ENCODE measurements at regions not wholly inside any gene's neighbourhood (a gene's known extent, or its start where the extent isn't known, plus 50 kb on each side); places are given as distances from the start of the nearest gene placed in this dataset.

- no peak for TF ChIP-seq FOXA1 (IDR thresholded peaks at IDR 0.05)
- TF ChIP-seq CTCF (IDR thresholded peaks at IDR 0.05; ENCODE audit: low read depth, low read length, missing input control) = no peak
- no peak for TF ChIP-seq SP1 (IDR thresholded peaks at IDR 0.05)
- TF ChIP-seq REST (IDR thresholded peaks at IDR 0.05) = no peak
- no peak for TF ChIP-seq MAX (IDR thresholded peaks at IDR 0.05)
- TF ChIP-seq YY1 (IDR thresholded peaks at IDR 0.05) = no peak
- no peak for TF ChIP-seq ZBTB33 (IDR thresholded peaks at IDR 0.05)
- TF ChIP-seq GABPA (IDR thresholded peaks at IDR 0.05 in 1 of 2, conservative IDR thresholded peaks at IDR 0.05 in 1 of 2) = no peak
- no peak for TF ChIP-seq TAF1 (conservative IDR thresholded peaks at IDR 0.05)
- TF ChIP-seq RAD21 (IDR thresholded peaks at IDR 0.05) = no peak
Observed at GRCh38 chr5:103941596-103941995, 379.0 kb upstream of the NUDT12 start.

Data from liver (tissue), 3 donors.